ENCODE measurements at regions not wholly inside any gene's neighbourhood (a gene's known extent, or its start where the extent isn't known, plus 50 kb on each side); places are given as distances from the start of the nearest gene placed in this dataset.

DNA sequence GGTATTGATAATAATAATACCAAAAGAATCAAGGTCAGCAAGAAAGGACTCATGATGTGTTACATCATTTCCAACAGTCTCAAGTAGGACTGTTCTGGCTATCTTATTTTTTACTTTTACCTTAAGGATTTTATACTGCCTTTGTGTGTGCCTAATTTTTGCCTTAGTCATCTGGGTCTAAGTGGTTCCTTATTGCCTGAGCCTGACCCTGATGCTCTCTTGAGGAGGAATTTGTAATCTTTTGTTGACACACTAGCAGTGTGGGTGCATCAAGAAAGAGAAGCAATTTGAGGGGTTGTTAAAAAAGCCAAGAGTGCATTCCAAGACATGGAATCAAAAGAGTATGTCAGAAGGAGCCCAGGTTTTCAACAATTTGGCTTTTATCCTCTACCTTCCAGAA lies 59.3 kb downstream of the TMEM100 start:
- H3K9me3 ChIP-seq (replicated peaks; ENCODE audit: insufficient read depth, low read length), result no peaks in the 10 kb centered on the region
- H3K36me3 ChIP-seq (replicated peaks; ENCODE audit: insufficient read depth, low read length), result no peaks in the 10 kb centered on the region
- TF ChIP-seq, protein P1, sequence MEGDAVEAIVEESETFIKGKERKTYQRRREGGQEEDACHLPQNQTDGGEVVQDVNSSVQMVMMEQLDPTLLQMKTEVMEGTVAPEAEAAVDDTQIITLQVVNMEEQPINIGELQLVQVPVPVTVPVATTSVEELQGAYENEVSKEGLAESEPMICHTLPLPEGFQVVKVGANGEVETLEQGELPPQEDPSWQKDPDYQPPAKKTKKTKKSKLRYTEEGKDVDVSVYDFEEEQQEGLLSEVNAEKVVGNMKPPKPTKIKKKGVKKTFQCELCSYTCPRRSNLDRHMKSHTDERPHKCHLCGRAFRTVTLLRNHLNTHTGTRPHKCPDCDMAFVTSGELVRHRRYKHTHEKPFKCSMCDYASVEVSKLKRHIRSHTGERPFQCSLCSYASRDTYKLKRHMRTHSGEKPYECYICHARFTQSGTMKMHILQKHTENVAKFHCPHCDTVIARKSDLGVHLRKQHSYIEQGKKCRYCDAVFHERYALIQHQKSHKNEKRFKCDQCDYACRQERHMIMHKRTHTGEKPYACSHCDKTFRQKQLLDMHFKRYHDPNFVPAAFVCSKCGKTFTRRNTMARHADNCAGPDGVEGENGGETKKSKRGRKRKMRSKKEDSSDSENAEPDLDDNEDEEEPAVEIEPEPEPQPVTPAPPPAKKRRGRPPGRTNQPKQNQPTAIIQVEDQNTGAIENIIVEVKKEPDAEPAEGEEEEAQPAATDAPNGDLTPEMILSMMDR (IDR thresholded peaks at IDR 0.05; ENCODE audit: low read length), result no peak
- TF ChIP-seq EZH2 (optimal IDR thresholded peaks at IDR 0.05; ENCODE audit: low read depth, low read length), result no peak
- no peak for TF ChIP-seq EZH2phosphoT487 (IDR thresholded peaks at IDR 0.05; ENCODE audit: low read length)
- H3K9ac ChIP-seq (ENCODE audit: low read length), result no peak overlapping the region
- H3K27ac ChIP-seq (ENCODE audit: low read length), result no peak overlapping the region
- H3K79me2 ChIP-seq (ENCODE audit: low read length), result no peaks in the 10 kb centered on the region
- no peaks in the 10 kb centered on the region for H3K4me1 ChIP-seq (ENCODE audit: low read length)
- H3F3A ChIP-seq (ENCODE audit: insufficient read depth, low read length), result no peaks in the 10 kb centered on the region
- no peaks in the 10 kb centered on the region for H3K9me2 ChIP-seq (replicated peaks; ENCODE audit: insufficient read depth, low read length)
- no peaks in the 10 kb centered on the region for H3K27me3 ChIP-seq (replicated peaks; ENCODE audit: insufficient read depth, low read length)
- no peak overlapping the region for H2AFZ ChIP-seq (ENCODE audit: low read length)
- H3K4me2 ChIP-seq (ENCODE audit: low read depth, low read length), result no peak overlapping the region
- DNase-seq, result no peak
- H4K20me1 ChIP-seq (ENCODE audit: insufficient read depth, low read length), result no peaks in the 10 kb centered on the region
- H3K4me3 ChIP-seq (ENCODE audit: low read length), result no peak overlapping the region

DNA sequence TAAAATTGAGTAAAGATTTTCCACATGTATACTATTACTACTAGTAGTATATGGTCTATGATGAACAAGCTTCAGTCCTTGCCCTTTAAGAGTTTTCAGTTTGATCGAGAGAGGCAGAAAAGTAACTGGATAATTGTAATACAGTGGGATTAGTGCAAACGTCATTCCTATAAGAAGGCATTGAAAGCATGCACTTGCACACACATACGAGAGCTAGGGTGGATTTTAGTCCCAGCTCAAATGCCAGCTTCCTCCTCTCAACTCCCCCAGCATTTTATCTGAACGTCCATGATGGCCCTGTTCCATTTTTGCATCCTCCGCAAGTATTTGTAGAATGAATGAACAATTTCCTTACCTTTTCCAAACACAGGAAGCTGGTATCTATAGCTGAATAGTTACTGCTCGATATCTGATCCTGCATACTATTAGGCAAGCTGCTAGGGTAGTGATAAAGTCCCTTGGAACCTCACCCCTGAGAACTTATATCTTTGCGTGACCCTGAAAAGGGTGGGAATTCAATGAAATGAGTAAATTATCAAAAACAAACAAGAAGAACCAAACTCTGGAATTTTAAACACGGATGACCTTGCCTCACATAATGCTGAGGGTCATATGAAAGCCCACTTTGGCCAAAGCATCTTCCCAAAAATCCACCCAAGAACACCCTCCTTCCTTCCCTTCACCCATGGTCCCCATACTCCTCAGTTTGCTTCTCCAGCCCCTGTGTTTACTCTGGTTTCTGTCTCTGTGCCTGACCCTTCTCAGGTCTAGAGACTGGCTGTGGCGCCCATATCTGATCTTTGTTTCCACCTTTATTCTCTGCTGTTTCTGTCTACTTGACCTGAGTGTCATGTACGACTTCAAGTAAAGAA lies 60.5 kb downstream of the TMEM100 start:
- Histone ChIP-seq H3K4me2 (ENCODE audit: low read depth, low read length) (no peak overlapping the region), H3F3A (ENCODE audit: insufficient read depth, low read length) (no peaks in the 10 kb centered on the region), H3K9me3 (replicated peaks; ENCODE audit: insufficient read depth, low read length) (no peaks in the 10 kb centered on the region), H3K4me1 (ENCODE audit: low read length) (no peaks in the 10 kb centered on the region), H3K27me3 (replicated peaks; ENCODE audit: insufficient read depth, low read length) (no peaks in the 10 kb centered on the region), H3K27ac (ENCODE audit: low read length) (no peak overlapping the region), H3K4me3 (ENCODE audit: low read length) (no peak overlapping the region), H3K9me2 (replicated peaks; ENCODE audit: insufficient read depth, low read length) (no peaks in the 10 kb centered on the region), H3K79me2 (ENCODE audit: low read length) (no peaks in the 10 kb centered on the region), H2AFZ (ENCODE audit: low read length) (no peak overlapping the region), H3K9ac (ENCODE audit: low read length) (no peak overlapping the region), H4K20me1 (ENCODE audit: insufficient read depth, low read length) (no peaks in the 10 kb centered on the region), H3K36me3 (replicated peaks; ENCODE audit: insufficient read depth, low read length) (no peaks in the 10 kb centered on the region)
- DNase-seq, result no peak
- no peak for TF ChIP-seq EZH2 (optimal IDR thresholded peaks at IDR 0.05; ENCODE audit: low read depth, low read length)
- TF ChIP-seq EZH2phosphoT487 (IDR thresholded peaks at IDR 0.05; ENCODE audit: low read length), result no peak
- TF ChIP-seq, protein P1 (IDR thresholded peaks at IDR 0.05; ENCODE audit: low read length), result no peak

DNA sequence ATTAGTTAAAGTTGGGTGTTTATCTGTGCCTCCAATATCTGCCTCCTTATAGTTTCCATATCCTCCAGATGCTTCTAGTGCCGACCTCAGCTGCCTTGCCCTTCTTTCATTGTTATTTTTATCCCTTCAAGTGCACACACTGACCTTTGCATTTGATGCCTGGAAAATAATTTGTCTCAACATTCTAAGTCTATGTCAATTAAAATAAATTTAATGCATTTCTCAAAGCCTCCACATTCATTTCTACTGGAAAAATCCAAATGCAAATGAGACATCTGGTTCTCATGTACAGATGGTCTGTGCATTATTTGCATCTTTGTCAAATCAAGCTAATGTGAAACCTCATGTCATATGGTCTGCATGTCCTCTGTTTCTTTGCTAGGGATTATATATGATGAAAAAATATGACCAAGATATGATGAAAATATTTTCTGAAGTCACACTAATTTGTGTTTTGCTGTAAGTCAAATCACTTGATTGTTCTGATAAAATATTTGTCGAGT lies 61.4 kb downstream of the TMEM100 start:
- no peaks in the 10 kb centered on the region for H3K27me3 ChIP-seq (replicated peaks; ENCODE audit: insufficient read depth, low read length)
- no peak overlapping the region for H3K9ac ChIP-seq (ENCODE audit: low read length)
- TF ChIP-seq, protein P1 (IDR thresholded peaks at IDR 0.05; ENCODE audit: low read length), result no peak
- no peak overlapping the region for H3K4me2 ChIP-seq (ENCODE audit: low read depth, low read length)
- H3K9me2 ChIP-seq (replicated peaks; ENCODE audit: insufficient read depth, low read length), result no peaks in the 10 kb centered on the region
- H3K4me3 ChIP-seq (ENCODE audit: low read length), result no peak overlapping the region
- H4K20me1 ChIP-seq (ENCODE audit: insufficient read depth, low read length), result no peaks in the 10 kb centered on the region
- no peaks in the 10 kb centered on the region for H3K9me3 ChIP-seq (replicated peaks; ENCODE audit: insufficient read depth, low read length)
- H3F3A ChIP-seq (ENCODE audit: insufficient read depth, low read length), result no peaks in the 10 kb centered on the region
- H3K4me1 ChIP-seq (ENCODE audit: low read length), result no peaks in the 10 kb centered on the region
- no peak overlapping the region for H3K27ac ChIP-seq (ENCODE audit: low read length)
- DNase-seq, result no peak
- no peak overlapping the region for H2AFZ ChIP-seq (ENCODE audit: low read length)
- no peaks in the 10 kb centered on the region for H3K36me3 ChIP-seq (replicated peaks; ENCODE audit: insufficient read depth, low read length)
- no peaks in the 10 kb centered on the region for H3K79me2 ChIP-seq (ENCODE audit: low read length)
